ENCODE measurements at regions not wholly inside any gene's neighbourhood (a gene's known extent, or its start where the extent isn't known, plus 50 kb on each side); places are given as distances from the start of the nearest gene placed in this dataset.

GRCh38 chr10:91022924-91023699 is 102.2 kb upstream of the ANKRD1 start:
- TF ChIP-seq CTCF (IDR thresholded peaks at IDR 0.05): no peak
- TF ChIP-seq EP300 (IDR thresholded peaks at IDR 0.05): no peak
- no peak for TF ChIP-seq POLR2A (IDR thresholded peaks at IDR 0.05)

All from ovary (tissue), 3 donors.